ENCODE measurements at regions not wholly inside any gene's neighbourhood (a gene's known extent, or its start where the extent isn't known, plus 50 kb on each side); places are given as distances from the start of the nearest gene placed in this dataset.

DNA sequence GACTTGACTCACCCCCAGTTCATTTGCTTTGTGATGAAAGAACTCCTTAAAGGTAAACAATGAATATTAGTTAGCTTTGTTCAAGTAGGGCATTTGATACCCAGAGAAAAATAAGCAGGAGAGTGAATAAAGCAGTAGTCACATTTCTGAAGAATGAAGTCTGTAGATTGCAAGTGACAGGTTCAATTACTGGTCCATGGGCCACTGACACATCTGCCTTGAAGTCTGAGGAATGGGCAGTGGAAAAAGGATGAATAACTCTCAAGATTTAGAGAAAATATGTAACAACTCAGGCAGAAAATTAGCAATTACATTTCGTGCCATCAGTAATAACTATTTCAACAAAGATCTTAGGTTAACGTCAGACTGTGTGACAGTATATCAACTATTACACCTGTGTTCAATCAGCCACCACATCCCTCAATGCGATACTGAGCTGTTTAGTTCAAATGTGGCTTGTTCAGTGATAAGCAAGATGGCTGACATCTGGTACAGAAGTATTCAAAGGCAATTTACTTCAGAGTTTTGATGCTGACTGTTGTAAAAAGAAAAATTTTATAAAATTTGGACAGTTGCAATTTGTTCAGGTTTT, 1890.7 kb upstream of the NUDT12 start:
- H3K36me3 ChIP-seq (ENCODE audit: control insufficient read depth in 1 of 2, insufficient read depth in 2 of 2, low read length in 2 of 2), result no peaks in the 10 kb centered on the region
- no peaks in the 10 kb centered on the region for H4K20me1 ChIP-seq (ENCODE audit: insufficient read depth)
- H2AFZ ChIP-seq (ENCODE audit: low read depth, low read length, poor library complexity, severe bottlenecking), result no peak overlapping the region
- H3K4me3 ChIP-seq (replicated peaks in 1 of 2; ENCODE audit: low read depth in 1 of 2, low read length in 2 of 2), result no peak overlapping the region
- H3K9me2 ChIP-seq (ENCODE audit: insufficient read depth), result no peaks in the 10 kb centered on the region; the same call in 1 of the 2 replicates
- TF ChIP-seq JUND (IDR thresholded peaks at IDR 0.05) (no peak), CEBPB (IDR thresholded peaks at IDR 0.05; ENCODE audit: low read depth) (no peak), CBX3 (IDR thresholded peaks at IDR 0.05; ENCODE audit: low read depth) (no peak), POLR2AphosphoS5 (IDR thresholded peaks at IDR 0.05; ENCODE audit: low read depth, low read length) (no peak), RAD21 (IDR thresholded peaks at IDR 0.05; ENCODE audit: low read depth) (no peak), YY1 (IDR thresholded peaks at IDR 0.05; ENCODE audit: extremely low read depth, insufficient replicate concordance, low read depth, low read length) (no peak), EZH2 (IDR thresholded peaks at IDR 0.05) (no peak), SRF (IDR thresholded peaks at IDR 0.05; ENCODE audit: low read depth) (no peak), EZH2phosphoT487 (IDR thresholded peaks at IDR 0.05; ENCODE audit: borderline replicate concordance) (no peak), SIN3A (IDR thresholded peaks at IDR 0.05; ENCODE audit: low read depth) (no peak), TCF7L2 (IDR thresholded peaks at IDR 0.05; ENCODE audit: borderline replicate concordance, extremely low read depth, insufficient read depth, insufficient read length) (no peak), ZNF274 (IDR thresholded peaks at IDR 0.05; ENCODE audit: low read depth, low read length) (no peak)
- TF ChIP-seq, protein P1, sequence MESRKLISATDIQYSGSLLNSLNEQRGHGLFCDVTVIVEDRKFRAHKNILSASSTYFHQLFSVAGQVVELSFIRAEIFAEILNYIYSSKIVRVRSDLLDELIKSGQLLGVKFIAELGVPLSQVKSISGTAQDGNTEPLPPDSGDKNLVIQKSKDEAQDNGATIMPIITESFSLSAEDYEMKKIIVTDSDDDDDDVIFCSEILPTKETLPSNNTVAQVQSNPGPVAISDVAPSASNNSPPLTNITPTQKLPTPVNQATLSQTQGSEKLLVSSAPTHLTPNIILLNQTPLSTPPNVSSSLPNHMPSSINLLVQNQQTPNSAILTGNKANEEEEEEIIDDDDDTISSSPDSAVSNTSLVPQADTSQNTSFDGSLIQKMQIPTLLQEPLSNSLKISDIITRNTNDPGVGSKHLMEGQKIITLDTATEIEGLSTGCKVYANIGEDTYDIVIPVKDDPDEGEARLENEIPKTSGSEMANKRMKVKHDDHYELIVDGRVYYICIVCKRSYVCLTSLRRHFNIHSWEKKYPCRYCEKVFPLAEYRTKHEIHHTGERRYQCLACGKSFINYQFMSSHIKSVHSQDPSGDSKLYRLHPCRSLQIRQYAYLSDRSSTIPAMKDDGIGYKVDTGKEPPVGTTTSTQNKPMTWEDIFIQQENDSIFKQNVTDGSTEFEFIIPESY (IDR thresholded peaks at IDR 0.05; ENCODE audit: extremely low read depth, insufficient replicate concordance, low read length), result no peak
- TF ChIP-seq, protein P2, sequence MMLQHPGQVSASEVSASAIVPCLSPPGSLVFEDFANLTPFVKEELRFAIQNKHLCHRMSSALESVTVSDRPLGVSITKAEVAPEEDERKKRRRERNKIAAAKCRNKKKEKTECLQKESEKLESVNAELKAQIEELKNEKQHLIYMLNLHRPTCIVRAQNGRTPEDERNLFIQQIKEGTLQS (IDR thresholded peaks at IDR 0.05), result no peak
- TF ChIP-seq, protein P3, sequence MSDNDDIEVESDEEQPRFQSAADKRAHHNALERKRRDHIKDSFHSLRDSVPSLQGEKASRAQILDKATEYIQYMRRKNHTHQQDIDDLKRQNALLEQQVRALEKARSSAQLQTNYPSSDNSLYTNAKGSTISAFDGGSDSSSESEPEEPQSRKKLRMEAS (IDR thresholded peaks at IDR 0.05), result no peak
- TF ChIP-seq, protein P4, sequence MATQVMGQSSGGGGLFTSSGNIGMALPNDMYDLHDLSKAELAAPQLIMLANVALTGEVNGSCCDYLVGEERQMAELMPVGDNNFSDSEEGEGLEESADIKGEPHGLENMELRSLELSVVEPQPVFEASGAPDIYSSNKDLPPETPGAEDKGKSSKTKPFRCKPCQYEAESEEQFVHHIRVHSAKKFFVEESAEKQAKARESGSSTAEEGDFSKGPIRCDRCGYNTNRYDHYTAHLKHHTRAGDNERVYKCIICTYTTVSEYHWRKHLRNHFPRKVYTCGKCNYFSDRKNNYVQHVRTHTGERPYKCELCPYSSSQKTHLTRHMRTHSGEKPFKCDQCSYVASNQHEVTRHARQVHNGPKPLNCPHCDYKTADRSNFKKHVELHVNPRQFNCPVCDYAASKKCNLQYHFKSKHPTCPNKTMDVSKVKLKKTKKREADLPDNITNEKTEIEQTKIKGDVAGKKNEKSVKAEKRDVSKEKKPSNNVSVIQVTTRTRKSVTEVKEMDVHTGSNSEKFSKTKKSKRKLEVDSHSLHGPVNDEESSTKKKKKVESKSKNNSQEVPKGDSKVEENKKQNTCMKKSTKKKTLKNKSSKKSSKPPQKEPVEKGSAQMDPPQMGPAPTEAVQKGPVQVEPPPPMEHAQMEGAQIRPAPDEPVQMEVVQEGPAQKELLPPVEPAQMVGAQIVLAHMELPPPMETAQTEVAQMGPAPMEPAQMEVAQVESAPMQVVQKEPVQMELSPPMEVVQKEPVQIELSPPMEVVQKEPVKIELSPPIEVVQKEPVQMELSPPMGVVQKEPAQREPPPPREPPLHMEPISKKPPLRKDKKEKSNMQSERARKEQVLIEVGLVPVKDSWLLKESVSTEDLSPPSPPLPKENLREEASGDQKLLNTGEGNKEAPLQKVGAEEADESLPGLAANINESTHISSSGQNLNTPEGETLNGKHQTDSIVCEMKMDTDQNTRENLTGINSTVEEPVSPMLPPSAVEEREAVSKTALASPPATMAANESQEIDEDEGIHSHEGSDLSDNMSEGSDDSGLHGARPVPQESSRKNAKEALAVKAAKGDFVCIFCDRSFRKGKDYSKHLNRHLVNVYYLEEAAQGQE (IDR thresholded peaks at IDR 0.05; ENCODE audit: low read depth), result no peak
- no peaks in the 10 kb centered on the region for H3K79me2 ChIP-seq (ENCODE audit: insufficient read depth, low read length)
- DNase-seq (ENCODE audit: low read depth, low spot score) (no peak), ATAC-seq (no peak)
- H3K9ac ChIP-seq (ENCODE audit: low read length), result no peak overlapping the region
- ChIA-PET POLR2A (no interaction called here), CTCF (no interaction called here), RAD21 (ENCODE audit: low non-redundant PET in 1 of 2, low total read pairs in 2 of 2, uncharacterized antibody in 2 of 2, unreplicated experiment in 2 of 2) (no interaction called here)
- H3K27me3 ChIP-seq (ENCODE audit: insufficient read depth, low read length), result no peaks in the 10 kb centered on the region
- no peaks in the 10 kb centered on the region for H3K4me1 ChIP-seq (ENCODE audit: control insufficient read depth in 1 of 2, insufficient read depth in 2 of 2, low read length in 2 of 2)
- no TSS peak for BruUV-seq (replicated peaks)
- H3K4me2 ChIP-seq (ENCODE audit: low read length), result no peak overlapping the region
- no peak overlapping the region for H3K27ac ChIP-seq (ENCODE audit: low read depth, low read length)
- no peaks in the 10 kb centered on the region for H3K9me3 ChIP-seq (ENCODE audit: control insufficient read depth in 1 of 2, insufficient read depth in 1 of 2, low read depth in 1 of 2, low read length in 2 of 2)
- intact Hi-C loops (cut with micrococcal nuclease), result no loop called here

Data from HCT116 (cell line).